ENCODE measurements at regions not wholly inside any gene's neighbourhood (a gene's known extent, or its start where the extent isn't known, plus 50 kb on each side); places are given as distances from the start of the nearest gene placed in this dataset.
"Not testable (repeated sequence)": the region's sequence is repeated elsewhere in the genome, so short reads cannot be mapped to it uniquely, and the experiment has no call there.

GRCh38 chr7:153072806-153073205 lies 313.3 kb downstream of the ACTR3B start:
- Histone ChIP-seq H3K4me2 (ENCODE audit: low read length) (no peak overlapping the region), H3K9me2 (ENCODE audit: insufficient read depth, low read length) (no peaks in the 10 kb centered on the region), H3K27ac (ENCODE audit: low read length) (no peak overlapping the region), H3F3A (ENCODE audit: insufficient read depth, low read length, poor library complexity, severe bottlenecking) (no peaks in the 10 kb centered on the region), H3K27me3 (ENCODE audit: insufficient read depth, low read depth, low read length) (no peaks in the 10 kb centered on the region), H3K79me2 (replicated peaks; ENCODE audit: insufficient read depth, low read length) (no peaks in the 10 kb centered on the region), H4K20me1 (ENCODE audit: insufficient read depth) (no peaks in the 10 kb centered on the region), H3K36me3 (ENCODE audit: insufficient read depth, low read length) (no peaks in the 10 kb centered on the region), H3K4me3 (ENCODE audit: low read length) (no peak overlapping the region), H2AFZ (ENCODE audit: low read depth, low read length) (no peak overlapping the region), H3K9ac (ENCODE audit: low read length) (no peak overlapping the region), H3K9me3 (ENCODE audit: low read length) (no peaks in the 10 kb centered on the region)
- no peak for TF ChIP-seq EZH2 (IDR thresholded peaks at IDR 0.05; ENCODE audit: borderline replicate concordance, insufficient read depth, low read length, poor library complexity, severe bottlenecking)

- not testable (repeated sequence) for H3K79me2 ChIP-seq (replicated peaks; ENCODE audit: insufficient read depth, low read length); H3K4me2 ChIP-seq (ENCODE audit: low read length); H3K27me3 ChIP-seq (ENCODE audit: insufficient read depth, low read depth, low read length); H3F3A ChIP-seq (ENCODE audit: insufficient read depth, low read length, poor library complexity, severe bottlenecking); H3K9ac ChIP-seq (ENCODE audit: low read length); H3K4me3 ChIP-seq (ENCODE audit: low read length); H3K9me2 ChIP-seq (ENCODE audit: insufficient read depth, low read length); H4K20me1 ChIP-seq (ENCODE audit: insufficient read depth); H2AFZ ChIP-seq (ENCODE audit: low read depth, low read length); H3K27ac ChIP-seq (ENCODE audit: low read length); H3K9me3 ChIP-seq (ENCODE audit: low read length); H3K36me3 ChIP-seq (ENCODE audit: insufficient read depth, low read length)
These were observed 316.7 kb downstream of the ACTR3B start for GRCh38 chr7:153076289-153076688.

- H3K4me3 ChIP-seq (ENCODE audit: low read length) = no peak overlapping the region
- H3K9me2 ChIP-seq (ENCODE audit: insufficient read depth, low read length) = no peaks in the 10 kb centered on the region
- no peak overlapping the region for H3K9ac ChIP-seq (ENCODE audit: low read length)
- H3K27me3 ChIP-seq (ENCODE audit: insufficient read depth, low read depth, low read length) = no peaks in the 10 kb centered on the region
- H3K36me3 ChIP-seq (ENCODE audit: insufficient read depth, low read length) = no peaks in the 10 kb centered on the region
- H3F3A ChIP-seq (ENCODE audit: insufficient read depth, low read length, poor library complexity, severe bottlenecking) = no peaks in the 10 kb centered on the region
- no peak for TF ChIP-seq POLR2AphosphoS5 (IDR thresholded peaks at IDR 0.05)
- TF ChIP-seq RAD21 (conservative IDR thresholded peaks at IDR 0.05) = no peak
- TF ChIP-seq REST (IDR thresholded peaks at IDR 0.05; ENCODE audit: borderline replicate concordance) = no peak
- no peak for TF ChIP-seq EZH2 (IDR thresholded peaks at IDR 0.05; ENCODE audit: borderline replicate concordance, insufficient read depth, low read length, poor library complexity, severe bottlenecking)
- TF ChIP-seq SMC3 (conservative IDR thresholded peaks at IDR 0.05; ENCODE audit: poor library complexity) = no peak
- no peak for TF ChIP-seq TAF1 (IDR thresholded peaks at IDR 0.05; ENCODE audit: low read depth)
- TF ChIP-seq CTCF (IDR thresholded peaks at IDR 0.05; ENCODE audit: poor library complexity, severe bottlenecking) = no peak
- TF ChIP-seq MXI1 (conservative IDR thresholded peaks at IDR 0.05; ENCODE audit: poor library complexity, severe bottlenecking) = no peak
- no peaks in the 10 kb centered on the region for H4K20me1 ChIP-seq (ENCODE audit: insufficient read depth)
- H3K27ac ChIP-seq (ENCODE audit: low read length) = no peak overlapping the region
- H3K4me2 ChIP-seq (ENCODE audit: low read length) = no peak overlapping the region
- H3K9me3 ChIP-seq (ENCODE audit: low read length) = no peaks in the 10 kb centered on the region
- H2AFZ ChIP-seq (ENCODE audit: low read depth, low read length) = no peak overlapping the region
- no peaks in the 10 kb centered on the region for H3K79me2 ChIP-seq (replicated peaks; ENCODE audit: insufficient read depth, low read length)
These were observed 321.9 kb downstream of the ACTR3B start for GRCh38 chr7:153081496-153081895.
